ENCODE measurements at regions not wholly inside any gene's neighbourhood (a gene's known extent, or its start where the extent isn't known, plus 50 kb on each side); places are given as distances from the start of the nearest gene placed in this dataset.
"Not testable (repeated sequence)": the region's sequence is repeated elsewhere in the genome, so short reads cannot be mapped to it uniquely, and the experiment has no call there.

DNA sequence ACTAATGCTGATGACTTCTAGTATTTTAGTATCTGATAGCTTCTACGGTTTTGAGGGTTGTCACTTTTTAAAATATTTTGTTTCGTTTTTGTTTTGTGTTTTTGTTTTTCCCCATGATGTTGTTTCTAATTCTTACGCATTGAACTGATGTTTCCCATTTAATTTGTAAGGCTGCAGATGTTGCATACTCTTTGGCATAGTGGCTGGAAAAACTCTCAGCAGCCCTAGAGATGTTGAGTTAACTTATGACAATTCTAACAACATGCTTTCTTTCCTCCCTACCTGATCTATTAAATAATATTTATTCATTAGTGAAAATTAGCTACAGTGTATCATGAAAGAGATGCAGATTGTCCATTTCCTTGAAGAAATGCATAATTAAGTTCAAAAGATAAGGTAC lies 559.3 kb upstream of the GRM7 start:
- no peak for DNase-seq
- no peak for ATAC-seq (ENCODE audit: low FRiP score in 2 of 2)
- Histone ChIP-seq H3K4me1 (no peaks in the 10 kb centered on the region), H3K27ac (no peak overlapping the region), H3K4me3 (no peak overlapping the region), H3K27me3 (no peaks in the 10 kb centered on the region), H3K36me3 (no peaks in the 10 kb centered on the region), H3K9me3 (peaks cover 0 to 19% (median 2%) of the 10 kb centered on the region in 4 donors)
- 76 to 77% methylated on average over 3 of the region's 3 CpGs for WGBS, 2 donors
- TF ChIP-seq, protein P1, sequence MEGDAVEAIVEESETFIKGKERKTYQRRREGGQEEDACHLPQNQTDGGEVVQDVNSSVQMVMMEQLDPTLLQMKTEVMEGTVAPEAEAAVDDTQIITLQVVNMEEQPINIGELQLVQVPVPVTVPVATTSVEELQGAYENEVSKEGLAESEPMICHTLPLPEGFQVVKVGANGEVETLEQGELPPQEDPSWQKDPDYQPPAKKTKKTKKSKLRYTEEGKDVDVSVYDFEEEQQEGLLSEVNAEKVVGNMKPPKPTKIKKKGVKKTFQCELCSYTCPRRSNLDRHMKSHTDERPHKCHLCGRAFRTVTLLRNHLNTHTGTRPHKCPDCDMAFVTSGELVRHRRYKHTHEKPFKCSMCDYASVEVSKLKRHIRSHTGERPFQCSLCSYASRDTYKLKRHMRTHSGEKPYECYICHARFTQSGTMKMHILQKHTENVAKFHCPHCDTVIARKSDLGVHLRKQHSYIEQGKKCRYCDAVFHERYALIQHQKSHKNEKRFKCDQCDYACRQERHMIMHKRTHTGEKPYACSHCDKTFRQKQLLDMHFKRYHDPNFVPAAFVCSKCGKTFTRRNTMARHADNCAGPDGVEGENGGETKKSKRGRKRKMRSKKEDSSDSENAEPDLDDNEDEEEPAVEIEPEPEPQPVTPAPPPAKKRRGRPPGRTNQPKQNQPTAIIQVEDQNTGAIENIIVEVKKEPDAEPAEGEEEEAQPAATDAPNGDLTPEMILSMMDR (IDR thresholded peaks at IDR 0.05), result no peak
- TF ChIP-seq POLR2A (IDR thresholded peaks at IDR 0.05), result no peak

DNA sequence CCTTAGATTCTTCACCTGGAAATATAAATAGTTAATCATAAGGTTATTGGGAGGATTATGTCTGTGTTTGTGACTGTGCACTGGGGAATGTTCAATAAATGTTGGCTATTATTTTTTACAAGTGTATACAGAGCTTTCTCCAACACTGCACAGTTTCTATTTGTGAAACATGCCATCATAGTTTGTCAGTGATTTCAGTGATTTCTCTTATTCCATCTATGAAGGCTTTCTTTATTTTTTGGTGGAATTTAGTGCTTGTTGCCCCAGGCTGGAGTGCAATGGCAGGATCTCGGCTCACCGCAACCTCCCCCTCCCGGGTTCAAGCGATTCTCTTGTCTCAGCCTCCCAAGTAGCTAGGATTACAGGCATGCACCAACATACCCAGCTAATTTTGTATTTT lies 545.0 kb upstream of the GRM7 start:
- no peaks in the 10 kb centered on the region for H3K27me3 ChIP-seq
- DNase-seq, result no peak
- ATAC-seq (ENCODE audit: low FRiP score in 2 of 2), result no peak
- H3K4me3 ChIP-seq, result no peak overlapping the region
- no peaks in the 10 kb centered on the region for H3K4me1 ChIP-seq
- no peaks in the 10 kb centered on the region for H3K36me3 ChIP-seq
- H3K27ac ChIP-seq, result no peak overlapping the region
- no peaks in the 10 kb centered on the region for H3K9me3 ChIP-seq
- TF ChIP-seq EP300 (IDR thresholded peaks at IDR 0.05) (no peak), POLR2AphosphoS5 (IDR thresholded peaks at IDR 0.05) (no peak), POLR2A (IDR thresholded peaks at IDR 0.05) (no peak)
- TF ChIP-seq, protein P1 (IDR thresholded peaks at IDR 0.05), result no peak
- WGBS, 2 donors, result 82 to 94% methylated on average over 4 of the region's 4 CpGs

DNA sequence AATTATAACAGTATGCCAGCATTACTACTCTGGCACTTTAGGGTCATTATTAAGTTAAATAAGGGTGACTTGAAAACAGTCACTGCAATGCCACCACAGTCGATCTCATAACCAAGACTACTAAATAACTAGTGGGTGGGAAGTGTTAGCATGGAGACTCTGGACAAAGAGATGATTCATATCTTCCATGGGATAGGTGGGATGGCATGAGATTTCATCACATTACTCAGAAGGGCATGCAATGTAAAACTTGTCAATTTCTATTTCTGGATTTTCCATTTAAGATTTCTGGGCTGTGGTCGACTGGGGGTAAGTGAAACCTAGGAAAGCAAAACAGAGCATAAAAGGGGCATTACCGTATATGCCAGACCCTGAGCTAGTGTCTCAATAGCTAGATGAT lies 538.9 kb upstream of the GRM7 start:
- Histone ChIP-seq H3K4me3 (no peak overlapping the region), H3K4me1 (no peaks in the 10 kb centered on the region), H3K27ac (no peak overlapping the region), H3K9me3 (no peaks in the 10 kb centered on the region), H3K36me3 (no peaks in the 10 kb centered on the region), H3K27me3 (no peaks in the 10 kb centered on the region)
- WGBS, 2 donors, result 66 to 87% methylated on average over 3 of the region's 3 CpGs
- TF ChIP-seq EP300 (IDR thresholded peaks at IDR 0.05), result no peak
- TF ChIP-seq, protein P1 (IDR thresholded peaks at IDR 0.05), result no peak
- TF ChIP-seq POLR2A (IDR thresholded peaks at IDR 0.05), result no peak
- TF ChIP-seq POLR2AphosphoS5 (IDR thresholded peaks at IDR 0.05), result no peak
- DNase-seq (no peak), ATAC-seq (ENCODE audit: low FRiP score in 2 of 2) (no peak)

DNA sequence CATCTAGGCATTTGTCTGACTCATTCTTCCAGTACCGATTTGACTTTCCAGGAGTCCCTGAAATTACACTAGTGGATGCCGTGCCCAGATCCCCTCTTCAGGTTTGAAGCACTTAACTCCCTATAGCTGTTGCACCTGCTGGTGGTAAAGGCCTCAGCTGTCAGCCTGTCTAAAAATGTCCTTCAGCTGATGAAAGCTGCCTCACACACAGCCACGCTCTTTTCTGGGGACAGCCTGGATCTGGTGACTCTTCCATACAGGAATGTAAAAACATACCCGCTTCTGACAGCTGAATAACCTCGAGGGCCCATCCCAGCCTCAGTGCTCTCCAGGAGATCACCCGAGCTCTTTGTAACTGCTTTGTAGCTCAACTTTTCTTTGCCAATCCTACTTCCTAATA lies 534.1 kb upstream of the GRM7 start:
- Histone ChIP-seq H3K36me3 (no peaks in the 10 kb centered on the region), H3K4me1 (no peaks in the 10 kb centered on the region), H3K4me3 (no peak overlapping the region), H3K9me3 (peaks cover 0 to 5% (median 0%) of the 10 kb centered on the region in 4 donors), H3K27ac (no peak overlapping the region), H3K27me3 (no peaks in the 10 kb centered on the region)
- TF ChIP-seq POLR2A (IDR thresholded peaks at IDR 0.05), result no peak
- TF ChIP-seq EP300 (IDR thresholded peaks at IDR 0.05), result no peak
- TF ChIP-seq, protein P1 (IDR thresholded peaks at IDR 0.05), result no peak
- TF ChIP-seq POLR2AphosphoS5 (IDR thresholded peaks at IDR 0.05), result no peak
- DNase-seq, result no peak
- ATAC-seq (ENCODE audit: low FRiP score in 2 of 2), result no peak
- WGBS, 2 donors, result 75 to 86% methylated on average over 6 of the region's 6 CpGs

DNA sequence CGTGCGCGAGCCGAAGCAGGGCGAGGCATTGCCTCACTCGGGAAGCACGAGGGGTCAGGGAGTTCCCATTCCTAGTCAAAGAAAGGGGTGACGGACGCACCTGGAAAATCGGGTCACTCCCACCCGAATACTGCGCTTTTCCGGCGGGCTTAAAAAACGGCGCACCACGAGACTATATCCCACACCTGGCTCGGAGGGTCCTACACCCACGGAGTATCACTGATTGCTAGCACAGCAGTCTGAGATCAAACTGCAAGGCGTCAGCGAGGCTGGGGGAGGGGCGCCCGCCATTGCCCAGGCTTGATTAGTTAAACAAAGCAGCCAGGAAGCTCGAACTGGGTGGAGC lies 520.0 kb upstream of the GRM7 start:
- ATAC-seq (ENCODE audit: low FRiP score in 2 of 2), result not testable (repeated sequence)

More for the DNA sequence above, 520.0 kb upstream of the GRM7 start:
- peak in 1 of 2 donors; percentile 59 for DNase-seq
- not testable (repeated sequence) for H3K9me3 ChIP-seq, H3K4me1 ChIP-seq, H3K27me3 ChIP-seq, H3K36me3 ChIP-seq, H3K4me3 ChIP-seq, H3K27ac ChIP-seq
- 94 to 95% methylated on average over 21 to 24 of the region's 24 CpGs for WGBS, 2 donors
